ENCODE measurements at regions not wholly inside any gene's neighbourhood (a gene's known extent, or its start where the extent isn't known, plus 50 kb on each side); places are given as distances from the start of the nearest gene placed in this dataset.

- ChIA-PET CTCF (no interaction called here), POLR2A (no interaction called here)
- no peak overlapping the region for H3K4me3 ChIP-seq (ENCODE audit: low read depth, low read length)
- no peaks in the 10 kb centered on the region for H3K4me1 ChIP-seq (ENCODE audit: control insufficient read depth, insufficient read depth, low read length)
- H3K36me3 ChIP-seq (ENCODE audit: control insufficient read depth in 2 of 2, insufficient read depth in 1 of 2, low read length in 2 of 2): no peaks in the 10 kb centered on the region
- H3K27ac ChIP-seq (ENCODE audit: extremely low read depth, low read depth, low read length): no peak overlapping the region
- no peaks in the 10 kb centered on the region for H3K9me3 ChIP-seq (ENCODE audit: control insufficient read depth, insufficient read depth, low read depth, low read length)
- TF ChIP-seq ZNF280D (tag by site-specific recombination; IDR thresholded peaks at IDR 0.05) (no peak), ZSCAN23 (tag by site-specific recombination; IDR thresholded peaks at IDR 0.05) (no peak), ZFP41 (tag by site-specific recombination; IDR thresholded peaks at IDR 0.05; ENCODE audit: borderline replicate concordance) (no peak), GFI1B (tag by site-specific recombination; IDR thresholded peaks at IDR 0.05) (no peak), ZBTB7A (tag by site-specific recombination; IDR thresholded peaks at IDR 0.05; ENCODE audit: low read depth) (no peak), ZNF629 (tag by site-specific recombination; IDR thresholded peaks at IDR 0.05) (no peak), ZNF677 (tag by site-specific recombination; IDR thresholded peaks at IDR 0.05) (no peak), CTCF (tag by site-specific recombination; IDR thresholded peaks at IDR 0.05) (no peak), ZNF776 (tag by site-specific recombination; IDR thresholded peaks at IDR 0.05; ENCODE audit: borderline replicate concordance) (no peak), OVOL3 (tag by site-specific recombination; IDR thresholded peaks at IDR 0.05) (no peak), GLIS2 (tag by site-specific recombination; IDR thresholded peaks at IDR 0.05) (no peak), ZBTB21 (tag by site-specific recombination; IDR thresholded peaks at IDR 0.05) (no peak), ZIC2 (tag by site-specific recombination; IDR thresholded peaks at IDR 0.05) (no peak), REPIN1 (tag by site-specific recombination; IDR thresholded peaks at IDR 0.05; ENCODE audit: low read depth) (no peak), ZNF26 (tag by site-specific recombination; IDR thresholded peaks at IDR 0.05) (no peak), ZNF416 (tag by site-specific recombination; IDR thresholded peaks at IDR 0.05) (no peak), ZNF843 (tag by site-specific recombination; IDR thresholded peaks at IDR 0.05) (no peak), ZNF362 (tag by site-specific recombination; IDR thresholded peaks at IDR 0.05) (no peak), ZNF19 (tag by site-specific recombination; IDR thresholded peaks at IDR 0.05; ENCODE audit: low read depth) (no peak), ZXDB (tag by site-specific recombination; IDR thresholded peaks at IDR 0.05) (no peak)
Measured at GRCh38 chr12:47481041-47481440, 224.8 kb downstream of the RPAP3 start.

- H3K27ac ChIP-seq (ENCODE audit: extremely low read depth, low read depth, low read length): no peak overlapping the region
- POLR2A ChIA-PET: no interaction called here
- no peaks in the 10 kb centered on the region for H3K36me3 ChIP-seq (ENCODE audit: control insufficient read depth in 2 of 2, insufficient read depth in 1 of 2, low read length in 2 of 2)
- CTCF ChIA-PET: no interaction called here
- H3K9me3 ChIP-seq (ENCODE audit: control insufficient read depth, insufficient read depth, low read depth, low read length): no peaks in the 10 kb centered on the region
- no peaks in the 10 kb centered on the region for H3K4me1 ChIP-seq (ENCODE audit: control insufficient read depth, insufficient read depth, low read length)
- no peak overlapping the region for H3K4me3 ChIP-seq (ENCODE audit: low read depth, low read length)
- TF ChIP-seq ZNF169 (tag by site-specific recombination; IDR thresholded peaks at IDR 0.05) (no peak), ZNF354C (tag by site-specific recombination; IDR thresholded peaks at IDR 0.05; ENCODE audit: borderline replicate concordance, low read depth) (no peak), ZNF157 (tag by site-specific recombination; IDR thresholded peaks at IDR 0.05) (no peak), ZNF24 (tag by site-specific recombination; IDR thresholded peaks at IDR 0.05) (no peak), ZSCAN4 (tag by site-specific recombination; IDR thresholded peaks at IDR 0.05) (no peak), ZNF2 (tag by site-specific recombination; IDR thresholded peaks at IDR 0.05) (no peak), ZNF274 (IDR thresholded peaks at IDR 0.05; ENCODE audit: low read length) (no peak), ZNF274 (tag by site-specific recombination; IDR thresholded peaks at IDR 0.05; ENCODE audit: borderline replicate concordance) (no peak), ZSCAN5A (tag by site-specific recombination; IDR thresholded peaks at IDR 0.05) (no peak)
Measured at GRCh38 chr12:47478426-47478825, 227.4 kb downstream of the RPAP3 start.
